ENCODE measurements at regions not wholly inside any gene's neighbourhood (a gene's known extent, or its start where the extent isn't known, plus 50 kb on each side); places are given as distances from the start of the nearest gene placed in this dataset.

GRCh38 chr2:150045601-150046000, 441.9 kb downstream of the RND3 start:
- H3K27ac ChIP-seq = no peak overlapping the region
- H3K9me3 ChIP-seq = no peaks in the 10 kb centered on the region
- intact Hi-C loops (cut with DNase I) = no loop called here
- DNase-seq = no peak
- ATAC-seq = no peak
- TF ChIP-seq, protein P1, sequence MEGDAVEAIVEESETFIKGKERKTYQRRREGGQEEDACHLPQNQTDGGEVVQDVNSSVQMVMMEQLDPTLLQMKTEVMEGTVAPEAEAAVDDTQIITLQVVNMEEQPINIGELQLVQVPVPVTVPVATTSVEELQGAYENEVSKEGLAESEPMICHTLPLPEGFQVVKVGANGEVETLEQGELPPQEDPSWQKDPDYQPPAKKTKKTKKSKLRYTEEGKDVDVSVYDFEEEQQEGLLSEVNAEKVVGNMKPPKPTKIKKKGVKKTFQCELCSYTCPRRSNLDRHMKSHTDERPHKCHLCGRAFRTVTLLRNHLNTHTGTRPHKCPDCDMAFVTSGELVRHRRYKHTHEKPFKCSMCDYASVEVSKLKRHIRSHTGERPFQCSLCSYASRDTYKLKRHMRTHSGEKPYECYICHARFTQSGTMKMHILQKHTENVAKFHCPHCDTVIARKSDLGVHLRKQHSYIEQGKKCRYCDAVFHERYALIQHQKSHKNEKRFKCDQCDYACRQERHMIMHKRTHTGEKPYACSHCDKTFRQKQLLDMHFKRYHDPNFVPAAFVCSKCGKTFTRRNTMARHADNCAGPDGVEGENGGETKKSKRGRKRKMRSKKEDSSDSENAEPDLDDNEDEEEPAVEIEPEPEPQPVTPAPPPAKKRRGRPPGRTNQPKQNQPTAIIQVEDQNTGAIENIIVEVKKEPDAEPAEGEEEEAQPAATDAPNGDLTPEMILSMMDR (IDR thresholded peaks at IDR 0.05) = no peak
- no peak for TF ChIP-seq POLR2A (IDR thresholded peaks at IDR 0.05)
- no peaks in the 10 kb centered on the region for H3K27me3 ChIP-seq
- 86 to 90% (median 87%) methylated on average over 4 of the region's 4 CpGs for WGBS, 4 donors
- H3K4me1 ChIP-seq = peaks cover 0 to 6% (median 0%) of the 10 kb centered on the region in 12 donors
- H3K36me3 ChIP-seq = no peaks in the 10 kb centered on the region
- H3K4me3 ChIP-seq = no peak overlapping the region

DNA sequence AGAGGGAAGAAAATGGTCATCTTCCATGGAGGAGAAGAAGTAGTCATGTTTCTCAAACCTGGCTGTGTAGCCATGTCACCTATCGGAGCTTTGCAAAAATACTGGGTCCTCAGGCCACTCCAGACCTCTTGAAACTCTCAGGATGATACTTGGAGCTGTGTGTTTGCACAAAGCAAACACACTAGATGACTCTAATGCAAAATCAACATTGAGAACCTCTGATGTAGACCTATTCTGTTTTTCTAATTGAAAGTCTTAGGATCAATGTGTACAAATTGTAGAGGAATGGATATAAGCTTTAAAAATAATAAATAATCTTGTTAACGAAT, 444.3 kb downstream of the RND3 start:
- intact Hi-C loops (cut with DNase I) = no loop called here
- DNase-seq (no peak), ATAC-seq (no peak)
- 87 to 93% (median 88%) methylated on average over 2 of the region's 2 CpGs for WGBS, 4 donors
- Histone ChIP-seq H3K27me3 (no peaks in the 10 kb centered on the region), H3K27ac (no peak overlapping the region), H3K4me1 (no peaks in the 10 kb centered on the region), H3K4me3 (no peak overlapping the region), H3K9me3 (no peaks in the 10 kb centered on the region), H3K36me3 (no peaks in the 10 kb centered on the region)
- TF ChIP-seq POLR2A (IDR thresholded peaks at IDR 0.05) = no peak
- TF ChIP-seq, protein P1 (IDR thresholded peaks at IDR 0.05) = no peak

DNA sequence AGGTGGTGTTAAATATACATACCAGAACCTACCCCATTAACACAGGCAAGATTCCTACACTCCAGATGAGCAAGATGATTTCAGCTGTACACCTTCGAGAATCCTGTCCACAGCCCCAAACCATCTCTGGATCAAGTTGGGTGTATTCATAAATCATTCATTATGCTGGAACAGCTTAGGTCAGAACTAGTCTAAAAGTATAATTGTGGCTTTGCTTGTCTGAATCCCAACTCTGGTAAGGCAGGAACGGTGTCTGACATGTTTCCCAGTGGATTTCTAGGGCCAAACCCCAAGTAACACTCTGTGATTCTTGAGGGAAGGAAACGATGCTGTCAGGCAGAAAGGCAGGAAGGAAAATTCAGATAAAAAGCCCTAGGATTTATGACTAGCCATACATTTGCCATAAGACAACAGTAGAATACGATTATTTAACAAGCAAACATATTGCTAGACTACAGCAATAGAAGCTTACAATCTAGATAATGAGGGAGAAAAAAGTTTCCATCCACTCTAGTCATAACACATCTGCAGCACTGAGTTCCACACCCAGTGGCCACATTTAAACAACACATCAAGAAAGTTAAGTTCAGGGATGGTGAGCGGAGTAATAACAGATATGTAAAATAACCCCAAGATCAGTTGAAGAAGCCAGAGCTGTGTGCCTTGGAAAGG, 444.8 kb downstream of the RND3 start:
- WGBS, 4 donors = 76 to 79% (median 77%) methylated on average over 5 of the region's 5 CpGs
- H3K4me1 ChIP-seq = no peaks in the 10 kb centered on the region
- DNase-seq = no peak
- peaks cover 0 to 3% (median 0%) of the 10 kb centered on the region in 12 donors for H3K9me3 ChIP-seq
- ATAC-seq = no peak
- no peak overlapping the region for H3K27ac ChIP-seq
- no peak for TF ChIP-seq POLR2A (IDR thresholded peaks at IDR 0.05)
- TF ChIP-seq, protein P1 (IDR thresholded peaks at IDR 0.05) = no peak
- H3K36me3 ChIP-seq = no peaks in the 10 kb centered on the region
- no peaks in the 10 kb centered on the region for H3K27me3 ChIP-seq
- H3K4me3 ChIP-seq = no peak overlapping the region
- intact Hi-C loops (cut with DNase I) = no loop called here

GRCh38 chr2:150041722-150042425, 445.6 kb downstream of the RND3 start:
- ATAC-seq = no peak
- WGBS, 4 donors = 81 to 88% (median 83%) methylated on average over 8 of the region's 8 CpGs

More at GRCh38 chr2:150041722-150042425, 445.6 kb downstream of the RND3 start:
- no peak for DNase-seq
- no peak for TF ChIP-seq POLR2A (IDR thresholded peaks at IDR 0.05)
- TF ChIP-seq, protein P1 (IDR thresholded peaks at IDR 0.05) = no peak
- no peaks in the 10 kb centered on the region for H3K36me3 ChIP-seq
- no peaks in the 10 kb centered on the region for H3K27me3 ChIP-seq
- peaks cover 0 to 7% (median 0%) of the 10 kb centered on the region in 12 donors for H3K9me3 ChIP-seq
- no peak overlapping the region for H3K27ac ChIP-seq
- H3K4me3 ChIP-seq = no peak overlapping the region
- no peaks in the 10 kb centered on the region for H3K4me1 ChIP-seq
- intact Hi-C loops (cut with DNase I) = no loop called here
